ENCODE measurements at regions not wholly inside any gene's neighbourhood (a gene's known extent, or its start where the extent isn't known, plus 50 kb on each side); places are given as distances from the start of the nearest gene placed in this dataset.

DNA sequence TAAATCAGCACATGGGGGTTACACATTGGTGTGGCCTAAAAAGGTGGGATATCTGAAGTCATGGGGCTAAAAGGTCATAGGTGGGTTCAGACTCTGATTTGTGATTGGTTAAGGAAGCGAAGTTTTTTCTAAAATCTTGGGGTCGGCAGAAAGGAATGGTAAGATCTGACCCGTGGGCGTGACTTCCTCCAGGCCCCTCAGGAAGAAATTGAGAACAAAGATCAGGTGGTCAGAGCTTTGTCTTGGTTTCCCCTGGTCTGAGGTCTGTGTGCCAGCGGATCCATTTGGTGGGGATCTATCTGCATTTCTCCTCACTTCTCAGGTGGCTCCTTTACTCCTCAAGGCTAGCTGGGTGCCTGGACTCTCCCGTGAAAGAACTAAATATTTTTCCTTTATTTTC, 302.8 kb downstream of the ABCC12 start:
- Histone ChIP-seq H3K9me3 (ENCODE audit: low read depth) (no peaks in the 10 kb centered on the region), H3K4me2 (no peak overlapping the region), H3K27me3 (no peaks in the 10 kb centered on the region), H3F3A (ENCODE audit: low read depth) (peaks cover 18% of the 10 kb centered on the region), H3K79me2 (ENCODE audit: low read depth) (no peaks in the 10 kb centered on the region), H3K4me3 (no peak overlapping the region), H4K20me1 (ENCODE audit: low read depth) (no peaks in the 10 kb centered on the region), H3K9ac (no peak overlapping the region), H3K27ac (no peak overlapping the region), H3K36me3 (no peaks in the 10 kb centered on the region), H2AFZ (replicated peaks) (no peak overlapping the region), H3K4me1 (peaks cover 35% of the 10 kb centered on the region)
- no peak for TF ChIP-seq CTCF (IDR thresholded peaks at IDR 0.05)
- no peak for TF ChIP-seq EZH2phosphoT487 (IDR thresholded peaks at IDR 0.05)
- no peak for TF ChIP-seq EZH2 (IDR thresholded peaks at IDR 0.05)
- peaks cover 5% of the 10 kb centered on the region for H3K9me3 Mint-ChIP-seq
- H3K4me1 Mint-ChIP-seq, result peaks cover 36% of the 10 kb centered on the region
- H3K27ac Mint-ChIP-seq, result peak overlapping the region; percentile 18
- peaks cover 5% of the 10 kb centered on the region for H3K36me3 Mint-ChIP-seq
- peaks cover 13% of the 10 kb centered on the region for H3K27me3 Mint-ChIP-seq (ENCODE audit: insufficient read depth, low read depth)
- DNase-seq (ENCODE audit: low spot score), result no peak
- H3K4me3 Mint-ChIP-seq, result no peak overlapping the region

DNA sequence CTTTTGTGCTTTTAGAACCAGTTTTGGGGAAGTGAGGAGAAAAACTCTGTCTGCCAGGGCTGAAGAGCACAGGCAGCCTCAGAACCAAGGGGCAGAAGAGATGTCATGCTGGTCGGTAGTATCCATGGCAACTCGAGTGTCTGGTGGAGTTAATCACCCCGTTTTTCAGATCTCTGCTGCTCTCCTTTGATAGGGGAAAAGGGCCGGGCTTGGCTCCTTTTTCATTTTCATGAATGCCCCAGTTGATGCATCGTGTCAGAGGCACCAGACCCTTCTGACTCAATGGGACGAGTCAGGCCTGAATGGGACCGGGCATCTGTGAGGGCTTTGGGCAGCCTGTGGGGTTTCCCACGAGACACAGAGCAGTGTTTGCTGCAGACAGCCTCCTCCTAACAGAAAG, 304.6 kb downstream of the ABCC12 start:
- no peak overlapping the region for H3K27ac Mint-ChIP-seq
- DNase-seq (ENCODE audit: low spot score), result peak; percentile 43
- peaks cover 13% of the 10 kb centered on the region for H3K27me3 Mint-ChIP-seq (ENCODE audit: insufficient read depth, low read depth)
- H3K9me3 ChIP-seq (ENCODE audit: low read depth), result no peaks in the 10 kb centered on the region
- H3K4me3 ChIP-seq, result no peak overlapping the region
- H3K4me1 ChIP-seq, result peaks cover 43% of the 10 kb centered on the region
- H3K79me2 ChIP-seq (ENCODE audit: low read depth), result no peaks in the 10 kb centered on the region
- H3K36me3 Mint-ChIP-seq, result peaks cover 5% of the 10 kb centered on the region
- no peak overlapping the region for H2AFZ ChIP-seq (replicated peaks)
- no peak overlapping the region for H3K4me3 Mint-ChIP-seq
- H3K9me3 Mint-ChIP-seq, result peaks cover 5% of the 10 kb centered on the region
- no peaks in the 10 kb centered on the region for H3K36me3 ChIP-seq
- peaks cover 23% of the 10 kb centered on the region for H3F3A ChIP-seq (ENCODE audit: low read depth)
- H3K27me3 ChIP-seq, result no peaks in the 10 kb centered on the region
- H3K27ac ChIP-seq, result no peak overlapping the region
- no peak overlapping the region for H3K9ac ChIP-seq
- H4K20me1 ChIP-seq (ENCODE audit: low read depth), result no peaks in the 10 kb centered on the region
- TF ChIP-seq EZH2phosphoT487 (IDR thresholded peaks at IDR 0.05), result no peak
- TF ChIP-seq EZH2 (IDR thresholded peaks at IDR 0.05), result no peak
- TF ChIP-seq CTCF (IDR thresholded peaks at IDR 0.05), result no peak
- peak overlapping the region; percentile 20 for H3K4me2 ChIP-seq
- H3K4me1 Mint-ChIP-seq, result peaks cover 46% of the 10 kb centered on the region

- Mint-ChIP-seq H3K4me3 (no peak overlapping the region), H3K27me3 (ENCODE audit: insufficient read depth, low read depth) (peaks cover 10% of the 10 kb centered on the region), H3K9me3 (peaks cover 2% of the 10 kb centered on the region), H3K4me1 (peaks cover 40% of the 10 kb centered on the region), H3K27ac (no peak overlapping the region), H3K36me3 (peaks cover 2% of the 10 kb centered on the region)
- H3K4me1 ChIP-seq, result peaks cover 43% of the 10 kb centered on the region
- no peak for TF ChIP-seq EZH2phosphoT487 (IDR thresholded peaks at IDR 0.05)
- TF ChIP-seq CTCF (IDR thresholded peaks at IDR 0.05), result no peak
- no peak for TF ChIP-seq EZH2 (IDR thresholded peaks at IDR 0.05)
- peaks cover 23% of the 10 kb centered on the region for H3F3A ChIP-seq (ENCODE audit: low read depth)
- H3K9ac ChIP-seq, result no peak overlapping the region
- no peaks in the 10 kb centered on the region for H3K36me3 ChIP-seq
- no peaks in the 10 kb centered on the region for H3K27me3 ChIP-seq
- H2AFZ ChIP-seq (replicated peaks), result no peak overlapping the region
- no peaks in the 10 kb centered on the region for H3K79me2 ChIP-seq (ENCODE audit: low read depth)
- peak overlapping the region; percentile 50 for H3K4me2 ChIP-seq
- H3K4me3 ChIP-seq, result no peak overlapping the region
- no peaks in the 10 kb centered on the region for H3K9me3 ChIP-seq (ENCODE audit: low read depth)
- DNase-seq (ENCODE audit: low spot score), result no peak
- no peaks in the 10 kb centered on the region for H4K20me1 ChIP-seq (ENCODE audit: low read depth)
- H3K27ac ChIP-seq, result no peak overlapping the region
These were observed 306.1 kb downstream of the ABCC12 start for GRCh38 chr16:47849736-47850135.
